Mesendoderm (in vitro differentiated cells): ENCODE measurements at regions not wholly inside any gene's neighbourhood (a gene's known extent, or its start where the extent isn't known, plus 50 kb on each side); places are given as distances from the start of the nearest gene placed in this dataset.

ENCODE experiments used
- DNase-seq: peaks from one replicate; pipeline ENCODE4 v3.0.0; 2013
- H2AK5ac ChIP-seq: 2 replicates; pipeline ENCODE4 v1.6.1; 2013; ENCODE audit warnings: low read length, inconsistent platforms
- H2BK120ac ChIP-seq: 2 replicates; pipeline ENCODE4 v1.6.1; 2013; ENCODE audit warnings: low read depth, mild to moderate bottlenecking, low read length, moderate library complexity, mixed read lengths
- H2BK15ac ChIP-seq: replicated peaks from 2 replicates; pipeline ENCODE4 v1.6.1; 2013; ENCODE audit warnings: low read depth, mild to moderate bottlenecking, moderate library complexity
- H2BK5ac ChIP-seq: 2 replicates; pipeline ENCODE4 v1.6.1; 2013; ENCODE audit warnings: low read length, inconsistent platforms
- H3K18ac ChIP-seq: 2 replicates; pipeline ENCODE4 v1.6.1; 2013; ENCODE audit warnings: mild to moderate bottlenecking, low read length, mixed read lengths
- H3K23ac ChIP-seq: one replicate; pipeline ENCODE4 v1.6.1; 2013; ENCODE audit warnings: low read length
- H3K27ac ChIP-seq: 2 replicates; pipeline ENCODE4 v1.5.1; 2013; ENCODE audit warnings: low read depth, mild to moderate bottlenecking, inconsistent platforms, low read length, moderate library complexity
- H3K27me3 ChIP-seq: 2 replicates; pipeline ENCODE4 v1.6.1; 2013; ENCODE audit warnings: low read length, control low read depth, mild to moderate bottlenecking, inconsistent platforms; ENCODE audit not compliant: insufficient read depth, poor library complexity
- H3K36me3 ChIP-seq: 2 replicates; pipeline ENCODE4 v1.6.1; 2013; ENCODE audit warnings: low read length, inconsistent platforms; ENCODE audit not compliant: control insufficient read depth, insufficient read depth
- H3K4ac ChIP-seq: one replicate; pipeline ENCODE4 v1.6.1; 2013; ENCODE audit warnings: low read depth, mild to moderate bottlenecking, low read length, moderate library complexity
- H3K4me1 ChIP-seq: 2 replicates; pipeline ENCODE4 v1.6.1; 2013; ENCODE audit warnings: low read depth, low read length, inconsistent platforms; ENCODE audit not compliant: control insufficient read depth
- H3K4me2 ChIP-seq: 2 replicates; pipeline ENCODE4 v1.6.1; 2013; ENCODE audit warnings: low read length
- H3K4me3 ChIP-seq: 2 replicates; pipeline ENCODE4 v1.5.1; 2013; ENCODE audit warnings: mild to moderate bottlenecking, low read length
- H3K56ac ChIP-seq: one replicate; pipeline ENCODE4 v1.6.1; 2013; ENCODE audit warnings: low read length
- H3K79me1 ChIP-seq: 2 replicates; pipeline ENCODE4 v1.6.1; 2013; ENCODE audit warnings: low read length, inconsistent platforms
- H3K79me2 ChIP-seq: 2 replicates; pipeline ENCODE4 v1.6.1; 2013; ENCODE audit warnings: mild to moderate bottlenecking, low read length; ENCODE audit not compliant: control insufficient read depth, insufficient read depth
- H3K9ac ChIP-seq: 2 replicates; pipeline ENCODE4 v1.6.1; 2013; ENCODE audit warnings: low read length, inconsistent platforms
- H4K5ac ChIP-seq: one replicate; pipeline ENCODE4 v1.6.1; 2013; ENCODE audit warnings: low read length
- H4K8ac ChIP-seq: one replicate; pipeline ENCODE4 v1.6.1; 2013; ENCODE audit warnings: low read depth, mild to moderate bottlenecking, control low read depth, low read length, moderate library complexity
- WGBS: extraction: QIAGEN DNeasy Blood & Tissue Kit; methylation state at CpG from one replicate; pipeline ENCODE4 v1.1.7; 2013; ENCODE audit warnings: low lambda C conversion rate, missing lambda C conversion rate; ENCODE audit not compliant: insufficient coverage; ENCODE audit errors: extremely low coverage; 5-methylcytosine and 5-hydroxymethylcytosine counted together

GRCh38 chr20:55714082-55714481 is 291.2 kb downstream of the CBLN4 start:
- Histone ChIP-seq H3K27ac (no peak overlapping the region), H3K18ac (no peak overlapping the region), H3K4me3 (no peak overlapping the region)

GRCh38 chr20:55704458-55704857 is 300.9 kb downstream of the CBLN4 start:
- H4K8ac ChIP-seq: no peak overlapping the region
- no peak overlapping the region for H4K5ac ChIP-seq
- H2BK120ac ChIP-seq: no peak overlapping the region
- H2AK5ac ChIP-seq: no peak overlapping the region
- WGBS: no CpG with 5 or more reads among the region's 3 CpGs
- no peak overlapping the region for H3K4ac ChIP-seq
- H3K56ac ChIP-seq: no peak overlapping the region
- peak; percentile 4 for DNase-seq
- no peaks in the 10 kb centered on the region for H3K4me1 ChIP-seq
- no peaks in the 10 kb centered on the region for H3K36me3 ChIP-seq
- no peaks in the 10 kb centered on the region for H3K79me2 ChIP-seq
- no peaks in the 10 kb centered on the region for H3K79me1 ChIP-seq
- no peak overlapping the region for H3K23ac ChIP-seq
- no peak overlapping the region for H2BK5ac ChIP-seq
- no peak overlapping the region for H3K4me3 ChIP-seq
- no peaks in the 10 kb centered on the region for H3K27me3 ChIP-seq
- no peak overlapping the region for H3K27ac ChIP-seq
- H3K18ac ChIP-seq: no peak overlapping the region
- H2BK15ac ChIP-seq: no peak overlapping the region
- H3K9ac ChIP-seq: no peak overlapping the region
- no peak overlapping the region for H3K4me2 ChIP-seq

More at GRCh38 chr20:55714082-55714481, 291.2 kb downstream of the CBLN4 start:
- no peak overlapping the region for H2BK15ac ChIP-seq
- no peak overlapping the region for H3K4ac ChIP-seq
- H3K4me1 ChIP-seq: no peaks in the 10 kb centered on the region
- H3K23ac ChIP-seq: no peak overlapping the region
- H2AK5ac ChIP-seq: no peak overlapping the region
- no peaks in the 10 kb centered on the region for H3K79me2 ChIP-seq
- H3K27me3 ChIP-seq: no peaks in the 10 kb centered on the region
- no peak overlapping the region for H4K8ac ChIP-seq
- peak; percentile 3 for DNase-seq
- H3K79me1 ChIP-seq: no peaks in the 10 kb centered on the region
- no peak overlapping the region for H2BK5ac ChIP-seq
- H3K36me3 ChIP-seq: no peaks in the 10 kb centered on the region
- no peak overlapping the region for H4K5ac ChIP-seq
- no peak overlapping the region for H3K9ac ChIP-seq
- H3K56ac ChIP-seq: no peak overlapping the region
- no peak overlapping the region for H2BK120ac ChIP-seq
- no peak overlapping the region for H3K4me2 ChIP-seq

GRCh38 chr20:55701467-55701866 is 303.9 kb downstream of the CBLN4 start:
- no peak for DNase-seq
- no peak overlapping the region for H4K8ac ChIP-seq

GRCh38 chr20:55696520-55696919 is 308.8 kb downstream of the CBLN4 start:
- no peaks in the 10 kb centered on the region for H3K4me1 ChIP-seq
- no peak overlapping the region for H3K18ac ChIP-seq
- no peak for DNase-seq
- H3K4ac ChIP-seq: no peak overlapping the region
- no peak overlapping the region for H4K8ac ChIP-seq
- H3K4me2 ChIP-seq: no peak overlapping the region
- no peaks in the 10 kb centered on the region for H3K27me3 ChIP-seq
- no peak overlapping the region for H2AK5ac ChIP-seq
- no peak overlapping the region for H2BK5ac ChIP-seq
- H3K27ac ChIP-seq: no peak overlapping the region
- no peaks in the 10 kb centered on the region for H3K36me3 ChIP-seq
- no peak overlapping the region for H3K23ac ChIP-seq
- H3K79me1 ChIP-seq: no peaks in the 10 kb centered on the region
- no peak overlapping the region for H2BK120ac ChIP-seq
- no CpG with 5 or more reads among the region's 1 CpG for WGBS
- H3K79me2 ChIP-seq: no peaks in the 10 kb centered on the region
- H2BK15ac ChIP-seq: no peak overlapping the region
- no peak overlapping the region for H3K56ac ChIP-seq
- H3K9ac ChIP-seq: no peak overlapping the region
- no peak overlapping the region for H4K5ac ChIP-seq
- H3K4me3 ChIP-seq: no peak overlapping the region

More at GRCh38 chr20:55701467-55701866, 303.9 kb downstream of the CBLN4 start:
- Histone ChIP-seq H2AK5ac (no peak overlapping the region), H3K4me1 (no peaks in the 10 kb centered on the region), H3K36me3 (no peaks in the 10 kb centered on the region), H2BK15ac (no peak overlapping the region), H3K4ac (no peak overlapping the region), H2BK5ac (no peak overlapping the region), H3K79me2 (no peaks in the 10 kb centered on the region), H3K23ac (no peak overlapping the region), H3K27me3 (no peaks in the 10 kb centered on the region), H3K18ac (no peak overlapping the region), H3K4me3 (no peak overlapping the region), H2BK120ac (no peak overlapping the region), H3K56ac (no peak overlapping the region), H3K79me1 (no peaks in the 10 kb centered on the region), H3K4me2 (no peak overlapping the region), H3K9ac (no peak overlapping the region), H3K27ac (no peak overlapping the region), H4K5ac (no peak overlapping the region)
- no CpG with 5 or more reads among the region's 3 CpGs for WGBS

GRCh38 chr20:55693641-55694040 is 311.7 kb downstream of the CBLN4 start:
- H3K4me3 ChIP-seq: no peak overlapping the region
- no peak overlapping the region for H3K4ac ChIP-seq
- H2AK5ac ChIP-seq: no peak overlapping the region
- H2BK5ac ChIP-seq: no peak overlapping the region
- H3K23ac ChIP-seq: no peak overlapping the region
- H3K56ac ChIP-seq: no peak overlapping the region
- no peaks in the 10 kb centered on the region for H3K79me1 ChIP-seq
- H3K4me1 ChIP-seq: no peaks in the 10 kb centered on the region
- H3K18ac ChIP-seq: no peak overlapping the region
- DNase-seq: peak; percentile 71
- H3K27me3 ChIP-seq: no peaks in the 10 kb centered on the region
- H2BK15ac ChIP-seq: no peak overlapping the region
- no peak overlapping the region for H3K27ac ChIP-seq
- no peak overlapping the region for H3K9ac ChIP-seq
- no peak overlapping the region for H2BK120ac ChIP-seq
- H3K79me2 ChIP-seq: no peaks in the 10 kb centered on the region
- no peak overlapping the region for H3K4me2 ChIP-seq
- no CpG with 5 or more reads among the region's 5 CpGs for WGBS
- no peak overlapping the region for H4K8ac ChIP-seq
- H3K36me3 ChIP-seq: no peaks in the 10 kb centered on the region
- no peak overlapping the region for H4K5ac ChIP-seq

- no peak overlapping the region for H3K27ac ChIP-seq
- H3K18ac ChIP-seq: no peak overlapping the region
- no peak overlapping the region for H2BK120ac ChIP-seq
- H2BK5ac ChIP-seq: no peak overlapping the region
- H3K23ac ChIP-seq: no peak overlapping the region
- H3K4me2 ChIP-seq: no peak overlapping the region
- H3K36me3 ChIP-seq: no peaks in the 10 kb centered on the region
- no peaks in the 10 kb centered on the region for H3K4me1 ChIP-seq
- H4K8ac ChIP-seq: no peak overlapping the region
- no peak overlapping the region for H2BK15ac ChIP-seq
- no peak overlapping the region for H3K4ac ChIP-seq
- H4K5ac ChIP-seq: no peak overlapping the region
- no peaks in the 10 kb centered on the region for H3K79me2 ChIP-seq
- no peaks in the 10 kb centered on the region for H3K27me3 ChIP-seq
- no peaks in the 10 kb centered on the region for H3K79me1 ChIP-seq
- no peak overlapping the region for H3K56ac ChIP-seq
- no peak overlapping the region for H3K9ac ChIP-seq
- no peak overlapping the region for H2AK5ac ChIP-seq
- no peak for DNase-seq
- WGBS: no CpG with 5 or more reads among the region's 8 CpGs
- no peak overlapping the region for H3K4me3 ChIP-seq
These were observed 319.5 kb downstream of the CBLN4 start for GRCh38 chr20:55685841-55686240.
